ENCODE measurements at regions not wholly inside any gene's neighbourhood (a gene's known extent, or its start where the extent isn't known, plus 50 kb on each side); places are given as distances from the start of the nearest gene placed in this dataset.

DNA sequence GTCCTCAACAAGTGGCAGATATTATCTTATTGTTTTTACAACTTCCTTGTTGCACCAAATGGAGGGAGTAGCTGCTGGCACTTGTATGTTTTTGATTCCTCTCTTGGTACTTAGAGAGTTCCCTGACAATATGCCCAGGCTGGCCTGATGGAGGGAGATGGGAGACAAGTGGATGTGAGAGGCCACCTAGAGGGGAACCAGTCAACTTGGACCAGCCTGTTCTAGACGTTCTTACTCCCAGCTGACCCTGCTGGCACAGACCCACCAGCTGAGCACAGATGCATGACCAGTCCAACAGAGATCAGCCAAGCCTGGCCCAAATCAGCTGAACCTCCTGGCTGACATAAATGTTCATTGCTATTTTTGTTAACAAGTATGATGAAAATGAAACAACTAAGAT lies 60.9 kb upstream of the GDNF start:
- TF ChIP-seq, protein P1, sequence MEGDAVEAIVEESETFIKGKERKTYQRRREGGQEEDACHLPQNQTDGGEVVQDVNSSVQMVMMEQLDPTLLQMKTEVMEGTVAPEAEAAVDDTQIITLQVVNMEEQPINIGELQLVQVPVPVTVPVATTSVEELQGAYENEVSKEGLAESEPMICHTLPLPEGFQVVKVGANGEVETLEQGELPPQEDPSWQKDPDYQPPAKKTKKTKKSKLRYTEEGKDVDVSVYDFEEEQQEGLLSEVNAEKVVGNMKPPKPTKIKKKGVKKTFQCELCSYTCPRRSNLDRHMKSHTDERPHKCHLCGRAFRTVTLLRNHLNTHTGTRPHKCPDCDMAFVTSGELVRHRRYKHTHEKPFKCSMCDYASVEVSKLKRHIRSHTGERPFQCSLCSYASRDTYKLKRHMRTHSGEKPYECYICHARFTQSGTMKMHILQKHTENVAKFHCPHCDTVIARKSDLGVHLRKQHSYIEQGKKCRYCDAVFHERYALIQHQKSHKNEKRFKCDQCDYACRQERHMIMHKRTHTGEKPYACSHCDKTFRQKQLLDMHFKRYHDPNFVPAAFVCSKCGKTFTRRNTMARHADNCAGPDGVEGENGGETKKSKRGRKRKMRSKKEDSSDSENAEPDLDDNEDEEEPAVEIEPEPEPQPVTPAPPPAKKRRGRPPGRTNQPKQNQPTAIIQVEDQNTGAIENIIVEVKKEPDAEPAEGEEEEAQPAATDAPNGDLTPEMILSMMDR (IDR thresholded peaks at IDR 0.05 in 2 of 3, conservative IDR thresholded peaks at IDR 0.05 in 1 of 3; ENCODE audit: borderline replicate concordance in 1 of 3, insufficient read depth in 1 of 3, low read depth in 2 of 3, low read length in 2 of 3) = peak; percentile 17 to 32 (median 26); a peak in 2 of 6 replicates
- TF ChIP-seq POLR2AphosphoS5 (IDR thresholded peaks at IDR 0.05; ENCODE audit: low read depth, low read length) = no peak
- TF ChIP-seq ZNF274 (IDR thresholded peaks at IDR 0.05; ENCODE audit: low read depth, low read length) = no peak
- TF ChIP-seq EZH2 (IDR thresholded peaks at IDR 0.05) = no peak
- no peak for TF ChIP-seq EZH2phosphoT487 (IDR thresholded peaks at IDR 0.05; ENCODE audit: borderline replicate concordance)
